ENCODE measurements at regions not wholly inside any gene's neighbourhood (a gene's known extent, or its start where the extent isn't known, plus 50 kb on each side); places are given as distances from the start of the nearest gene placed in this dataset.

GRCh38 chr6:95274686-95275235 lies 302.6 kb upstream of the MANEA start:
- Histone ChIP-seq H3K27me3 (replicated peaks in 1 of 4; ENCODE audit: control insufficient read depth in 3 of 4, extremely low read depth in 1 of 4, insufficient read depth in 3 of 4, low read length in 3 of 4) (no peaks in the 10 kb centered on the region), H2BK5ac (ENCODE audit: low read depth, low read length) (no peak overlapping the region), H2BK12ac (ENCODE audit: low read depth, low read length) (no peak overlapping the region), H3K4ac (replicated peaks; ENCODE audit: insufficient read length, low read depth, low read length) (no peak overlapping the region), H2BK120ac (replicated peaks; ENCODE audit: low read depth, low read length) (no peak overlapping the region), H3K14ac (ENCODE audit: insufficient read length) (no peak overlapping the region), H4K5ac (ENCODE audit: insufficient read length, low read depth, low read length) (no peak overlapping the region), H3K23ac (ENCODE audit: insufficient read length) (no peak overlapping the region), H3K79me1 (ENCODE audit: low read depth, low read length) (no peaks in the 10 kb centered on the region), H2AFZ (ENCODE audit: low read length) (no peak overlapping the region), H4K91ac (replicated peaks; ENCODE audit: insufficient read length, low read length) (no peak overlapping the region), H3K23me2 (ENCODE audit: low read depth, low read length) (no peaks in the 10 kb centered on the region), H3K4me1 (replicated peaks in 1 of 4; ENCODE audit: control insufficient read depth in 3 of 4, insufficient read depth in 4 of 4, low read length in 3 of 4) (no peaks in the 10 kb centered on the region), H3K56ac (replicated peaks; ENCODE audit: insufficient read length, low read depth, low read length) (no peak overlapping the region), H3K36me3 (ENCODE audit: control insufficient read depth in 2 of 4, insufficient read depth in 4 of 4, low read length in 3 of 4) (no peaks in the 10 kb centered on the region), H3K4me2 (ENCODE audit: insufficient read depth in 1 of 2, low read depth in 2 of 2, low read length in 2 of 2) (no peak overlapping the region), H3K79me2 (ENCODE audit: control insufficient read depth in 1 of 2, insufficient read depth in 2 of 2, low read length in 2 of 2) (no peaks in the 10 kb centered on the region), H4K8ac (ENCODE audit: extremely low read depth, insufficient read depth, low read length) (no peak overlapping the region), H3K27ac (ENCODE audit: low read depth, low read length) (no peak overlapping the region), H2BK15ac (ENCODE audit: low read length) (no peak overlapping the region), H3K4me3 (ENCODE audit: extremely low read depth in 1 of 4, insufficient read depth in 2 of 4, low read depth in 3 of 4, low read length in 4 of 4) (no peak overlapping the region), H3K18ac (ENCODE audit: extremely low read depth, low read length) (no peak overlapping the region), H2AK5ac (ENCODE audit: low read depth, low read length) (no peak overlapping the region), H2BK20ac (ENCODE audit: low read length) (no peak overlapping the region), H3K9ac (replicated peaks in 1 of 4; ENCODE audit: extremely low read depth in 1 of 4, low read depth in 3 of 4, low read length in 3 of 4) (no peak overlapping the region), H4K20me1 (replicated peaks in 1 of 2; ENCODE audit: control insufficient read depth in 1 of 2, insufficient read depth in 2 of 2, low read length in 2 of 2) (no peaks in the 10 kb centered on the region), H3K9me3 (ENCODE audit: insufficient read depth in 2 of 2, low read depth in 1 of 2, low read length in 1 of 2) (no peaks in the 10 kb centered on the region)
- WGBS, 2 experiments (ENCODE audit: extremely low coverage in 1 of 2, insufficient coverage in 1 of 2, insufficient read length in 1 of 2, insufficient replicate concordance in 2 of 2, low coverage in 1 of 2, low lambda C conversion rate in 2 of 2, missing lambda C conversion rate in 1 of 2) = 91% methylated on average over 2 of the region's 2 CpGs; no CpG with 5 or more reads in 1 of the 2 experiments
- CTCF ChIA-PET (ENCODE audit: partially characterized antibody) = no interaction called here
- DNase-seq (ENCODE audit: low read depth in 1 of 2, low spot score in 2 of 2) = no peak
- no peak for FAIRE-seq
- POLR2A ChIA-PET (ENCODE audit: partially characterized antibody) = no interaction called here
- TF ChIP-seq TEAD4 (IDR thresholded peaks at IDR 0.05; ENCODE audit: low read depth, low read length) (no peak), CBX8 (IDR thresholded peaks at IDR 0.05; ENCODE audit: borderline replicate concordance, low read depth, low read length) (no peak), RFX5 (IDR thresholded peaks at IDR 0.05; ENCODE audit: borderline replicate concordance, low read depth, low read length) (no peak), TAF7 (optimal IDR thresholded peaks at IDR 0.05; ENCODE audit: borderline replicate concordance, low read depth, low read length) (no peak), CBX5 (IDR thresholded peaks at IDR 0.05; ENCODE audit: low read depth, low read length) (no peak), NRF1 (IDR thresholded peaks at IDR 0.05; ENCODE audit: low read depth, low read length) (no peak), RBBP5 (IDR thresholded peaks at IDR 0.05; ENCODE audit: borderline replicate concordance, low read depth, low read length) (no peak), POU5F1 (IDR thresholded peaks at IDR 0.05; ENCODE audit: low read depth, low read length) (no peak), BRCA1 (IDR thresholded peaks at IDR 0.05; ENCODE audit: low read depth, low read length) (no peak), JUN (IDR thresholded peaks at IDR 0.05; ENCODE audit: low read depth, low read length) (no peak), SRF (IDR thresholded peaks at IDR 0.05; ENCODE audit: low read depth, low read length) (no peak), SIRT6 (IDR thresholded peaks at IDR 0.05; ENCODE audit: low read length) (no peak), KDM1A (IDR thresholded peaks at IDR 0.05; ENCODE audit: borderline replicate concordance, low read length) (no peak), EZH2 (IDR thresholded peaks at IDR 0.05; ENCODE audit: low read depth, low read length, severe bottlenecking) (no peak)
